Activated naive CD4-positive, alpha-beta T cell treated with anti-CD3 and anti-CD28 coated beads, Interleukin-2, amount 50 U/mL, for 24 hours (primary cell): ENCODE measurements at regions not wholly inside any gene's neighbourhood (a gene's known extent, or its start where the extent isn't known, plus 50 kb on each side); places are given as distances from the start of the nearest gene placed in this dataset.
"Not testable (repeated sequence)": the region's sequence is repeated elsewhere in the genome, so short reads cannot be mapped to it uniquely, and the experiment has no call there.

ENCODE experiments used
- H3K27ac Mint-ChIP-seq: one replicate; pipeline ENCODE4 v1.8.0; 2021; ENCODE audit warnings: mild to moderate bottlenecking, mixed read lengths
- H3K27me3 Mint-ChIP-seq: one replicate; pipeline ENCODE4 v1.8.0; 2021; ENCODE audit warnings: mixed read lengths
- H3K36me3 Mint-ChIP-seq: one replicate; pipeline ENCODE4 v1.8.0; 2021; ENCODE audit warnings: mixed read lengths
- H3K4me1 Mint-ChIP-seq: one replicate; pipeline ENCODE4 v1.8.0; 2021; ENCODE audit warnings: mixed read lengths
- H3K4me3 Mint-ChIP-seq: one replicate; pipeline ENCODE4 v1.8.0; 2021; ENCODE audit warnings: mild to moderate bottlenecking, mixed read lengths
- H3K9me3 Mint-ChIP-seq: one replicate; pipeline ENCODE4 v1.8.0; 2021; ENCODE audit warnings: mixed read lengths

DNA sequence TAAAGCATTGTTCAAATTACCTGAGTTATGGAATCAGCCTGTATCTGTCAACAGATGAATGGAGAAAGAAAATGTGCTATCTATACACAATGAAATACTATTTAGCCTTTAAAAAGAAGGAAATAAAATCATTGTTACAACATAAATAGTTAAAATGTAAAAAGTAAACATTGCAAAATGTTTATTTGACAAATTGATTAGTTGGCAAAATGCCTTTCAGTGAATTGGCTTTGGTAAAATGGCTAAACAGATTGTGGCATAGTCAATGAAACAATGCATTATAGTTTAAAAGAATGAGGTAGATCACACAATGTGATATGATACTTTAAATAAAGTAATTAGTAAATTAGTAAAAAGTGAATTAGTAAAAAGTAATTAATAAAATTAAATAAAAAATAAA lies 204.8 kb upstream of the MAGI2 start:
- Mint-ChIP-seq H3K27me3 (no peaks in the 10 kb centered on the region), H3K27ac (no peak overlapping the region), H3K36me3 (no peaks in the 10 kb centered on the region), H3K9me3 (no peaks in the 10 kb centered on the region), H3K4me1 (no peaks in the 10 kb centered on the region), H3K4me3 (no peak overlapping the region)

GRCh38 chr7:79653136-79653631 lies 199.7 kb upstream of the MAGI2 start:
- no peak overlapping the region for H3K4me3 Mint-ChIP-seq
- no peaks in the 10 kb centered on the region for H3K27me3 Mint-ChIP-seq
- H3K27ac Mint-ChIP-seq = no peak overlapping the region
- no peaks in the 10 kb centered on the region for H3K4me1 Mint-ChIP-seq
- no peaks in the 10 kb centered on the region for H3K9me3 Mint-ChIP-seq
- no peaks in the 10 kb centered on the region for H3K36me3 Mint-ChIP-seq

DNA sequence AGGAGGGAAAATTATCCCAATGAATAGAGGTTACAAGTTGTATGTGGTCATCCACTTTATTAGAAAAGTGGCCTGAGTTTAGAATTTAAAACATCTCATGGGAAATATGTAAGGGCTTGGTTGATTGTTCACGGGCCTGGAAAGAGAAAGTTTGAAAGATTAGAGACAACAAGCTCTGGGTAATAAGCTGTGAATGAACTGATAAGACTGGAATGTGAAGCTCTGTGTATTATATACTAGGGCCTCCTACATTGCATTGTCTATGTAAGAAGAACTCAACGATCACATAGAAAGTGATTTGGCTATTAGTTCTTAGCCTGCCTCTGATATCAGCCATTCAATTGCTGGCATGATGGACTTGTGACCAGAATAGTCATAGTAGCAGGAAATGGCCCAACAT lies 199.2 kb upstream of the MAGI2 start:
- no peaks in the 10 kb centered on the region for H3K4me1 Mint-ChIP-seq
- no peaks in the 10 kb centered on the region for H3K36me3 Mint-ChIP-seq
- H3K27me3 Mint-ChIP-seq = no peaks in the 10 kb centered on the region
- no peaks in the 10 kb centered on the region for H3K9me3 Mint-ChIP-seq
- H3K4me3 Mint-ChIP-seq = no peak overlapping the region
- H3K27ac Mint-ChIP-seq = no peak overlapping the region

- no peaks in the 10 kb centered on the region for H3K27me3 Mint-ChIP-seq
- H3K9me3 Mint-ChIP-seq = no peaks in the 10 kb centered on the region
- no peaks in the 10 kb centered on the region for H3K36me3 Mint-ChIP-seq
- no peak overlapping the region for H3K4me3 Mint-ChIP-seq
- H3K4me1 Mint-ChIP-seq = no peaks in the 10 kb centered on the region
- H3K27ac Mint-ChIP-seq = no peak overlapping the region
These were observed 194.2 kb upstream of the MAGI2 start for GRCh38 chr7:79647711-79648110.

GRCh38 chr7:79646278-79646677 lies 192.8 kb upstream of the MAGI2 start:
- Mint-ChIP-seq H3K27me3 (no peaks in the 10 kb centered on the region), H3K4me3 (no peak overlapping the region)

GRCh38 chr7:79636849-79637248 lies 183.4 kb upstream of the MAGI2 start:
- no peaks in the 10 kb centered on the region for H3K36me3 Mint-ChIP-seq
- no peak overlapping the region for H3K27ac Mint-ChIP-seq
- no peak overlapping the region for H3K4me3 Mint-ChIP-seq
- H3K9me3 Mint-ChIP-seq = peaks cover 9% of the 10 kb centered on the region
- no peaks in the 10 kb centered on the region for H3K4me1 Mint-ChIP-seq
- no peaks in the 10 kb centered on the region for H3K27me3 Mint-ChIP-seq

More at GRCh38 chr7:79646278-79646677, 192.8 kb upstream of the MAGI2 start:
- Mint-ChIP-seq H3K36me3 (no peaks in the 10 kb centered on the region), H3K27ac (no peak overlapping the region), H3K4me1 (no peaks in the 10 kb centered on the region), H3K9me3 (peaks cover 6% of the 10 kb centered on the region)

DNA sequence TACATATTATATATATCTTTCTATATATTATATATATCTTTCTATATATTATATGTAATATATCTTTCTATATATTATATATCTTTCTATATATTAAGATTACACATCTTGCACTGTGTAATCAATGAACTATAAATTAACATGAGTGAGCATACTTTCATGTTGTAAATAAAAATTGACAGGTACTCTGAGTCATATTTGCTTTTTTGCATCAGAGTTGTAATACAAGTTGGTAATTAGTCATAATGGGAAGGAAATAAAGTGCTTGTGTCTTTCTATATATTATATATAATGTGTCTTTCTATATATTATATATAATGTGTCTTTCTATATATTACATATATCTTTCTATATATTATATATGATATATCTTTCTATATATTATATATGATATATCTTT lies 172.5 kb upstream of the MAGI2 start:
- H3K36me3 Mint-ChIP-seq, H3K27me3 Mint-ChIP-seq, H3K4me3 Mint-ChIP-seq, H3K9me3 Mint-ChIP-seq, H3K4me1 Mint-ChIP-seq, H3K27ac Mint-ChIP-seq: not testable (repeated sequence)

DNA sequence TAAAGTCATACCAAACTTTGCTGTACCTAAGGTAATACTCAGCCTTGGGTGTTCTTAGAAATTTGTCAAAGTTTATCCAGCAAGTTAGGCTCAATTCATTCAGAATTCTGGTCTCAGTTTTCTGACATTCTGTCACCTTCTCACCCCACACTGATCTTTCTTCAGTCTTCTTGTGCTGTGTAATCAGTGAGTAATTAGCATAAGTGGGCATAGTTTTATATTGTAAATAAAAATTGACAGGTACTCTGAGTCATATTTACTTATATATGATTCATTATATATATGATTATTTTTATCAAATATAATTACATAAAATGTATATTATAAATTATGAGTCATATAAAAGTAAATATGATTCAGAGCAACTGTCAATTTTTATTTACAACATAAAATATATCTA lies 170.9 kb upstream of the MAGI2 start:
- Mint-ChIP-seq H3K4me3 (no peak overlapping the region), H3K36me3 (no peaks in the 10 kb centered on the region), H3K4me1 (no peaks in the 10 kb centered on the region), H3K9me3 (no peaks in the 10 kb centered on the region), H3K27ac (no peak overlapping the region), H3K27me3 (peaks cover 1% of the 10 kb centered on the region)

DNA sequence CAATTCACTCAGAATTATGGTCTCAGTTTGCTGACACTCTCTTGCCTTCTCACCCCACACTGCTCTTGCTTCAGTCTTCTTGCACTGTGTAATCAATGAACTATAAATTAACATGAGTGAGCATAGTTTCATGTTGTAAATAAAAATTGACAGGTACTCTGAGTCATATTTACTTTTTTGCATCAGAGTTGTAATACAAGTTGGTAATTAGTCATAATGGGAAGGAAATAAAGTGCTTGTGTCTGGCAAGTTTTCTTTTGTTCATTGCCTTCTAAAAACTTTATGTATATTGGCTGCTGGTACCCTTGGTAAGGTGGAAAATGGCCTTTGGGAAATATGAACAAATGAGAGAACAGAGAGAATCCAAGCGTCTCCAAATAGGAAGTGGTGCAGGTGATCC lies 169.3 kb upstream of the MAGI2 start:
- Mint-ChIP-seq H3K9me3 (no peaks in the 10 kb centered on the region), H3K4me1 (no peaks in the 10 kb centered on the region), H3K27ac (no peak overlapping the region), H3K27me3 (no peaks in the 10 kb centered on the region), H3K4me3 (no peak overlapping the region), H3K36me3 (no peaks in the 10 kb centered on the region)

- H3K9me3 Mint-ChIP-seq = no peaks in the 10 kb centered on the region
- H3K4me3 Mint-ChIP-seq = no peak overlapping the region
- no peak overlapping the region for H3K27ac Mint-ChIP-seq
- H3K27me3 Mint-ChIP-seq = no peaks in the 10 kb centered on the region
- H3K4me1 Mint-ChIP-seq = no peaks in the 10 kb centered on the region
- no peaks in the 10 kb centered on the region for H3K36me3 Mint-ChIP-seq
These were observed 166.8 kb upstream of the MAGI2 start for GRCh38 chr7:79620291-79620690.

DNA sequence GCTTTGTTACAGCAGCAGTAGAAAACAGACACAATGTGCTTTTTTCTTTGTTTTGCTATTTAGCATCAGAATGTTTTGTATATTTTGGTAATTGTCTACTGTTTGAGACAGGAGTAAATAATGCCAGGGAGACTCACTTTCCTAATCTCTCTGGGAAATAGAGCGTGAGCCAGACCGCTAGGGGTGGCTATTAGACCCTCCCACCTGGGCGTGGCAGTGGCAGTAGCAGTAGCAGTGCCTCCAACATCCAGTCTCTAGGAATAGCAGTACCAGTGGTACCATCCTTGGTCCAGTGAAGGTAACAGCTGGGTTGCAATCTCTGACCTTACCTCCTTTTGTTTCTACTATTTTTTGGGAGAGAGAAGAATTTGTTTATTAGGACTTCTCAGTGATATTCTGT lies 165.7 kb upstream of the MAGI2 start:
- H3K27me3 Mint-ChIP-seq = no peaks in the 10 kb centered on the region
- H3K4me1 Mint-ChIP-seq = no peaks in the 10 kb centered on the region
- no peaks in the 10 kb centered on the region for H3K36me3 Mint-ChIP-seq
- H3K4me3 Mint-ChIP-seq = no peak overlapping the region
- no peaks in the 10 kb centered on the region for H3K9me3 Mint-ChIP-seq
- no peak overlapping the region for H3K27ac Mint-ChIP-seq

- H3K36me3 Mint-ChIP-seq = no peaks in the 10 kb centered on the region
- H3K27ac Mint-ChIP-seq = no peak overlapping the region
- H3K9me3 Mint-ChIP-seq = no peaks in the 10 kb centered on the region
- H3K4me1 Mint-ChIP-seq = no peaks in the 10 kb centered on the region
- H3K27me3 Mint-ChIP-seq = no peaks in the 10 kb centered on the region
- no peak overlapping the region for H3K4me3 Mint-ChIP-seq
These were observed 162.6 kb upstream of the MAGI2 start for GRCh38 chr7:79615871-79616640.

DNA sequence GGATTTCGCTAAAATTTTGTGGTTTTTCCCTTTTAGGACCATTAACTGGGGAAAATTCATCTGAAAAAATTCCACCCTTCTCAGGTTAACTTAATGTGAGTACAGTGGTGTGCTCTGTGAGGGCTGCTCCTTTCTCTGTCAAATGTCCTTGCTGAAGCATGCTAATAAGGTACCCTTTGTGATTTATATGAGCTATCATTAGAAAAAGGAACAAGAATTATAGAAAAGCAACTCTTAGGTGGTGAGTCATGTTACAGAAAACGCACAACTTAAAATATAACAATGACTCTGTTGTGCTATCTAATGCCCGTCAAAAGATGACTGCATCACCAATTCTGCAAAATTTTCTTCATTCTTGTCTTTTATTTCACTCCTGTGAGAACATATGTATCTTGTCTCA lies 162.0 kb upstream of the MAGI2 start:
- H3K27ac Mint-ChIP-seq = no peak overlapping the region
- no peaks in the 10 kb centered on the region for H3K36me3 Mint-ChIP-seq
- H3K4me3 Mint-ChIP-seq = no peak overlapping the region
- H3K4me1 Mint-ChIP-seq = no peaks in the 10 kb centered on the region
- H3K9me3 Mint-ChIP-seq = no peaks in the 10 kb centered on the region
- no peaks in the 10 kb centered on the region for H3K27me3 Mint-ChIP-seq

GRCh38 chr7:79612903-79613302 lies 159.4 kb upstream of the MAGI2 start:
- no peaks in the 10 kb centered on the region for H3K27me3 Mint-ChIP-seq
- no peaks in the 10 kb centered on the region for H3K36me3 Mint-ChIP-seq
- H3K27ac Mint-ChIP-seq = no peak overlapping the region
- H3K4me3 Mint-ChIP-seq = no peak overlapping the region
- H3K9me3 Mint-ChIP-seq = no peaks in the 10 kb centered on the region
- H3K4me1 Mint-ChIP-seq = no peaks in the 10 kb centered on the region

DNA sequence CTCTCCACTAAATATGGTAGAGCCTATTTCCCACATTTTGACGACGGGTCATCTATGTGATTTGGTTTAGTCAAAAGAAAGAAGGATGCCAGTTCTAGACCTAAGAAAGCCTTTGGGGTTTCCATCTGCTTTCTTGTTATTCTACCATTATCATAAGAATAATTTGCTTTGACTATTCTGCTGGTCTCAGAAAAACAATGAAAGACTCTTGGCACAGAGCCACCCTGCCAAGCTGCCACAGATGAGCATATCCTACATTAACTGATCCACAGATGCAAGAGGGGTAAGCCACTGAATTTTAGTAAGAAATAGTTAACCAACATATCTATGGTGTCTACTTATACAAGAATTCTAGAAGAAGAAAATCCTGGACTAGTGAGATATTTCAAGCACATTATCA lies 158.6 kb upstream of the MAGI2 start:
- Mint-ChIP-seq H3K36me3 (no peaks in the 10 kb centered on the region), H3K27ac (no peak overlapping the region), H3K27me3 (no peaks in the 10 kb centered on the region), H3K9me3 (no peaks in the 10 kb centered on the region), H3K4me1 (no peaks in the 10 kb centered on the region), H3K4me3 (no peak overlapping the region)

DNA sequence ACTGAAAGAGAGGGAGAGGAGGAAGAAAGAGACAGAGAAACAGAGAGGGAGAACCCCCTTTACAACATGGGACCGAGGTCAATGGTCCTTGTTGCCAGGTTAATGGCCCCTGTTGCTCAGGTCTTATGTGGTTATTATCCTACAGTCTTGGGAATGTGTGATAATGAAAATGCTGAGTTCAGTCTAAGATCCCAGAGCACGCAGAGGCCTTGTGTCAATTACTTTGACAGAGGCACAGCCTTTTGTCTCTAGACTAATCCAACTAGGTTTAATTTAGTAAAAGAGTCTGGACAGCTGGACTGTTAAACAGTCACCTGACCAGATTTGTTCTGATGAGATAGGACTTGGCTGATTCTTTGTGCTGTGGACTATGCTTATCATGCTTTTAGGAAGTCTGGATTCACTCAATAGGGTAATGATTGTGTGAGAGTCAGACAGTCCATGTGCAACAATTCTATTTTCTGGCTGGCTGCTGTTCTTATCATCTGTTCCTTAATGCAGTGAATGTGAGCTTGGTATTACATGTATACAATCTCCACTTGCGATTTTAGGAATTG lies 157.4 kb upstream of the MAGI2 start:
- Mint-ChIP-seq H3K36me3 (no peaks in the 10 kb centered on the region), H3K27me3 (no peaks in the 10 kb centered on the region), H3K4me1 (no peaks in the 10 kb centered on the region), H3K9me3 (peaks cover 2% of the 10 kb centered on the region), H3K27ac (no peak overlapping the region), H3K4me3 (no peak overlapping the region)

GRCh38 chr7:79610313-79610712 lies 156.8 kb upstream of the MAGI2 start:
- H3K4me1 Mint-ChIP-seq = no peaks in the 10 kb centered on the region
- H3K4me3 Mint-ChIP-seq = no peak overlapping the region
- H3K27me3 Mint-ChIP-seq = no peaks in the 10 kb centered on the region
- no peak overlapping the region for H3K27ac Mint-ChIP-seq
- no peaks in the 10 kb centered on the region for H3K36me3 Mint-ChIP-seq
- H3K9me3 Mint-ChIP-seq = peaks cover 5% of the 10 kb centered on the region
